ENCODE measurements at regions not wholly inside any gene's neighbourhood (a gene's known extent, or its start where the extent isn't known, plus 50 kb on each side); places are given as distances from the start of the nearest gene placed in this dataset.

DNA sequence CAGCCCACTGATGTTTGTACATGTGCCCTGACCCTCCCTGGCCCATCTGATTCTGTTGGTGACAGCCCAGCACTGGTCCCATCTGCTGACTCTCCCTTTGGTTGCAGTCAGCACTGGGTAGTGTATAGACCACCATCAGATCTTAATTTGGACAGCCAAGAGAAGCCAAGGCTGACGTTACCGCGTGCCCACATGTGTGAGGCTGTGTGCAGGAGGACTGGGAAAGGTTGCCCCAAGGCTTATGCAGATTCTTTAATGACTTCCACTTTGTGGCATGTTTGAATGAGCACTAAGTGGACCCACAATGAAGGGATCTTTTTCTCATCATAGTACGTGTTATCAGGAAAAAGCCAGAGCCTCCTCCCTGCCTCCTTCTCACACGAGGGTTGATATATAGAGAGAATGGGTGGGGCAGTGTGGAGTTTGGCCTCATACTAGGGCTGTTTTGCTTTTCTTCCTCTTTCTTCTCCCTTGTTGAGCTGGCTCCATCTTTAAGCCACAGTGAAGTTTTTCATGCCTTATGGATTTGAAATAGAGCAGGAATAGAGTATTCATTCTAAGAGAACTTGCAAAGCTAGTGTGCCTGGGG is 93.5 kb downstream of the NAV1 start:
- TF ChIP-seq POLR2AphosphoS5 (IDR thresholded peaks at IDR 0.05): no peak
- TF ChIP-seq, protein P1, sequence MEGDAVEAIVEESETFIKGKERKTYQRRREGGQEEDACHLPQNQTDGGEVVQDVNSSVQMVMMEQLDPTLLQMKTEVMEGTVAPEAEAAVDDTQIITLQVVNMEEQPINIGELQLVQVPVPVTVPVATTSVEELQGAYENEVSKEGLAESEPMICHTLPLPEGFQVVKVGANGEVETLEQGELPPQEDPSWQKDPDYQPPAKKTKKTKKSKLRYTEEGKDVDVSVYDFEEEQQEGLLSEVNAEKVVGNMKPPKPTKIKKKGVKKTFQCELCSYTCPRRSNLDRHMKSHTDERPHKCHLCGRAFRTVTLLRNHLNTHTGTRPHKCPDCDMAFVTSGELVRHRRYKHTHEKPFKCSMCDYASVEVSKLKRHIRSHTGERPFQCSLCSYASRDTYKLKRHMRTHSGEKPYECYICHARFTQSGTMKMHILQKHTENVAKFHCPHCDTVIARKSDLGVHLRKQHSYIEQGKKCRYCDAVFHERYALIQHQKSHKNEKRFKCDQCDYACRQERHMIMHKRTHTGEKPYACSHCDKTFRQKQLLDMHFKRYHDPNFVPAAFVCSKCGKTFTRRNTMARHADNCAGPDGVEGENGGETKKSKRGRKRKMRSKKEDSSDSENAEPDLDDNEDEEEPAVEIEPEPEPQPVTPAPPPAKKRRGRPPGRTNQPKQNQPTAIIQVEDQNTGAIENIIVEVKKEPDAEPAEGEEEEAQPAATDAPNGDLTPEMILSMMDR (IDR thresholded peaks at IDR 0.05): no peak
